ENCODE measurements at regions not wholly inside any gene's neighbourhood (a gene's known extent, or its start where the extent isn't known, plus 50 kb on each side); places are given as distances from the start of the nearest gene placed in this dataset.
"Not testable (repeated sequence)": the region's sequence is repeated elsewhere in the genome, so short reads cannot be mapped to it uniquely, and the experiment has no call there.

DNA sequence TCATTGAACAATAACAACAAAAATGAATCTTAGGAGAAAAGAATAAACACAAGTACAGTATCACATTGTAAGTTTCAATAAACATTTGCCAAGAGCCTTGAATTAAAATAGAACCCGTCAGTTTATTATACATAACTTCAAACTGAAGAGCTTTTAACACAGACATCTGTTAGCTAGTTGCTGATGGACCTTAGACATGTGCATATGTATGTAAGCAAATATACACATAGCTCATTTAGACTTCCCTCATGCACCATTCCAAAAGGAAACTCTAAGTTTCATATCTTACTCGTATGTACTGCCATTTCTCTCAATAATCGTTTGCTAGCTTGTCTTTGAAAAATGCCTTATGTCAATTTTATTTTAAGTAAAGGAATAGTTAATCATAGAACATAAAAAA lies 235.0 kb downstream of the TENT5A start:
- no peak for TF ChIP-seq CTCF (conservative IDR thresholded peaks at IDR 0.05; ENCODE audit: low read depth, low read length)
- H3K36me3 ChIP-seq (ENCODE audit: insufficient read depth) = no peaks in the 10 kb centered on the region
- no peaks in the 10 kb centered on the region for H3K4me1 ChIP-seq (ENCODE audit: low read depth, poor library complexity, severe bottlenecking)
- H3K79me2 ChIP-seq (ENCODE audit: insufficient read depth, low read depth) = no peaks in the 10 kb centered on the region
- no peaks in the 10 kb centered on the region for H4K20me1 ChIP-seq (ENCODE audit: insufficient read depth)
- no peak overlapping the region for H2AFZ ChIP-seq (ENCODE audit: low read depth)
- H3K27ac ChIP-seq = no peak overlapping the region
- H3K4me3 ChIP-seq (IDR thresholded peaks at IDR 0.05; ENCODE audit: insufficient read depth, low read depth, low read length) = no peak overlapping the region
- no peak overlapping the region for H3K4me2 ChIP-seq
- no peaks in the 10 kb centered on the region for H3K27me3 ChIP-seq (ENCODE audit: insufficient read depth, low read depth)
- H3K9ac ChIP-seq = no peak overlapping the region

DNA sequence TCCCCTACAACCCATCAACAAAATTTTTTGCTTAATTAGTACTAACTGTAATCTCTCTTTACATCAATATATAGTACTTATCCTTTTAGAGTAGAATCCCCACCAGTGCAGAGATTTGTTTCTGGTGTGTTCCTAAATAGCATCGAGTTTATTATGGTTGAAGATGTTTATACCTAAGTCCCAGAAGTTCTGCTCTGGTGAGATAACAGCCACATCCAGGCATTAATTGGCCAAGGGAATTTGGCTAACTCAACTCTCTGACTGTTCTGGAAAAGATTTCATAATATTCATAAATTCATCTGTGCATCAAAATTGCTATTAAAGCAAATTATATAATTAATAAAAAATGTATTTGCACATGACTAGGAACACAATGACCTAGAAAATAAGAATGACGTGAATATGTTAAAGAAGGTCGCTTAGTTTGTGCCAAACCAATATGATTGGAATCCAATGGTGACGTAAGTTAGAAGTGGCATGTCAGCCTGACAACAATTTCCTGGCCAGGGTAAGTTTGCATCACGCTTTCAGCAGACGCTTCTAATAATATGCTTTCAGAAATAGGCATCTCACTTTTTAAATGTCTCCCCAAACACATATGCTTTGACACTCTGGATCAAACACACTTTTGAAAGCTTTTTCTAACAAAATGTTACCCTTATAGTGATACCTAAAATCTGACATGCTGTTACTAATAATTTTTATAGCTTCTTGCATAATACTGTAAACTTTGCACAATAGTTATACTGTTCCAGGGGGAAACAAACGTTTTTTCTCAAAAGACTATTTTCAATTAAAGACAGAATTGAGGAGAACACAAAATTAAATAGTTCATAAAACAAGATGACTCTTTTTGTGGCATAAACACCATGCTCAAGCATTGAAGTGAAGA lies 236.7 kb downstream of the TENT5A start:
- Histone ChIP-seq H3K27ac (no peak overlapping the region), H3K4me1 (ENCODE audit: low read depth, poor library complexity, severe bottlenecking) (no peaks in the 10 kb centered on the region), H3K36me3 (ENCODE audit: insufficient read depth) (no peaks in the 10 kb centered on the region), H4K20me1 (ENCODE audit: insufficient read depth) (no peaks in the 10 kb centered on the region), H3K4me2 (no peak overlapping the region), H3K27me3 (ENCODE audit: insufficient read depth, low read depth) (no peaks in the 10 kb centered on the region), H3K9ac (no peak overlapping the region), H2AFZ (ENCODE audit: low read depth) (no peak overlapping the region), H3K79me2 (ENCODE audit: insufficient read depth, low read depth) (no peaks in the 10 kb centered on the region), H3K4me3 (IDR thresholded peaks at IDR 0.05; ENCODE audit: insufficient read depth, low read depth, low read length) (no peak overlapping the region)
- TF ChIP-seq CTCF (conservative IDR thresholded peaks at IDR 0.05; ENCODE audit: low read depth, low read length) = no peak

DNA sequence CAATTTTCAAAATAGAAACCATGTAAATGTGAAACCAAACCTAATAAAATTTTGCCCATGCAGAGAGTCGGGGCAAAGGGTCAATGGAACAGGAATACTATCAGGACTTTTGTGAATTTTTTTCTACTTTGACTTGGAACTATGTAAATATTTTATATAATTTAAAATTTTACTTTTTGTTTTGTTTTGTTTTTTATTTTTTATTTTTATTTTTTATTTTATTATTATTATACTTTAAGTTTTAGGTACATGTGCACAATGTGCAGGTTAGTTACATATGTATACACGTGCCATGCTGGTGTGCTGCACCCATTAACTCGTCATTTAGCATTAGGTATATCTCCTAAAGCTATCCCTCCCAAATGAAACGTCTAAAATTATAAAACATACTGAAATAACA lies 238.3 kb downstream of the TENT5A start:
- H3K27me3 ChIP-seq (ENCODE audit: insufficient read depth, low read depth); H4K20me1 ChIP-seq (ENCODE audit: insufficient read depth); H3K9ac ChIP-seq; H3K79me2 ChIP-seq (ENCODE audit: insufficient read depth, low read depth); H3K4me2 ChIP-seq; H2AFZ ChIP-seq (ENCODE audit: low read depth); H3K36me3 ChIP-seq (ENCODE audit: insufficient read depth); H3K4me3 ChIP-seq (IDR thresholded peaks at IDR 0.05; ENCODE audit: insufficient read depth, low read depth, low read length); H3K27ac ChIP-seq; H3K4me1 ChIP-seq (ENCODE audit: low read depth, poor library complexity, severe bottlenecking): not testable (repeated sequence)

DNA sequence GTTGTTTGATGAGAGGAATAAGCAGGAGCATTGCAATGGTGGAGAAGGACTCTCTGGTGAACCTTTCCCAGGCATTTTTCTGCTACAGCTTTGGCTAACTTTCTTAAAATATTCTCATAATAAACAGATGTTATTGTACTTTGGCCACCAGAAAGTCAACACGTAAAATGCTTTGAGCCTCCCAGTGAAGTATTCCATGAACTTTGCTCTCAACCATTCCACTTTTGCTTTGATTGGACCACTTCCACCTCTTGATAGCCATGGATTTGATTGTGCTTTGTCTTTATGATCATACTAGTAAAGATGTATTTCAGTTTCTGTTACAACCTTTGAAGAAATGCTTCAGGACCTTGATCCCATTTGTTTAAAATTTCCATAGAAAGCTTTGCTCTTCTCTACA lies 241.1 kb downstream of the TENT5A start:
- H3K79me2 ChIP-seq (ENCODE audit: insufficient read depth, low read depth) = no peaks in the 10 kb centered on the region
- H3K4me2 ChIP-seq = no peak overlapping the region
- H3K4me1 ChIP-seq (ENCODE audit: low read depth, poor library complexity, severe bottlenecking) = no peaks in the 10 kb centered on the region
- no peak overlapping the region for H3K4me3 ChIP-seq (IDR thresholded peaks at IDR 0.05; ENCODE audit: insufficient read depth, low read depth, low read length)
- no peak for TF ChIP-seq CTCF (conservative IDR thresholded peaks at IDR 0.05; ENCODE audit: low read depth, low read length)
- H2AFZ ChIP-seq (ENCODE audit: low read depth) = no peak overlapping the region
- H3K27ac ChIP-seq = no peak overlapping the region
- H3K9ac ChIP-seq = no peak overlapping the region
- no peaks in the 10 kb centered on the region for H3K27me3 ChIP-seq (ENCODE audit: insufficient read depth, low read depth)
- no peaks in the 10 kb centered on the region for H3K36me3 ChIP-seq (ENCODE audit: insufficient read depth)
- H4K20me1 ChIP-seq (ENCODE audit: insufficient read depth) = no peaks in the 10 kb centered on the region

GRCh38 chr6:81495999-81496398 lies 256.5 kb downstream of the TENT5A start:
- H3K9ac ChIP-seq = no peak overlapping the region
- no peak overlapping the region for H2AFZ ChIP-seq (ENCODE audit: low read depth)
- H3K4me2 ChIP-seq = no peak overlapping the region
- H3K27me3 ChIP-seq (ENCODE audit: insufficient read depth, low read depth) = no peaks in the 10 kb centered on the region
- H3K4me3 ChIP-seq (IDR thresholded peaks at IDR 0.05; ENCODE audit: insufficient read depth, low read depth, low read length) = no peak overlapping the region
- no peaks in the 10 kb centered on the region for H3K4me1 ChIP-seq (ENCODE audit: low read depth, poor library complexity, severe bottlenecking)
- no peaks in the 10 kb centered on the region for H4K20me1 ChIP-seq (ENCODE audit: insufficient read depth)
- H3K79me2 ChIP-seq (ENCODE audit: insufficient read depth, low read depth) = no peaks in the 10 kb centered on the region
- no peak for TF ChIP-seq CTCF (conservative IDR thresholded peaks at IDR 0.05; ENCODE audit: low read depth, low read length)
- H3K27ac ChIP-seq = no peak overlapping the region
- H3K36me3 ChIP-seq (ENCODE audit: insufficient read depth) = no peaks in the 10 kb centered on the region
